ENCODE measurements at regions not wholly inside any gene's neighbourhood (a gene's known extent, or its start where the extent isn't known, plus 50 kb on each side); places are given as distances from the start of the nearest gene placed in this dataset.

- DNase-seq, result no peak
Observed at GRCh38 chr13:64087624-64088023, 2672.0 kb upstream of the PCDH20 start.

GRCh38 chr13:64083811-64084210 lies 2668.2 kb upstream of the PCDH20 start:
- DNase-seq, result no peak

DNA sequence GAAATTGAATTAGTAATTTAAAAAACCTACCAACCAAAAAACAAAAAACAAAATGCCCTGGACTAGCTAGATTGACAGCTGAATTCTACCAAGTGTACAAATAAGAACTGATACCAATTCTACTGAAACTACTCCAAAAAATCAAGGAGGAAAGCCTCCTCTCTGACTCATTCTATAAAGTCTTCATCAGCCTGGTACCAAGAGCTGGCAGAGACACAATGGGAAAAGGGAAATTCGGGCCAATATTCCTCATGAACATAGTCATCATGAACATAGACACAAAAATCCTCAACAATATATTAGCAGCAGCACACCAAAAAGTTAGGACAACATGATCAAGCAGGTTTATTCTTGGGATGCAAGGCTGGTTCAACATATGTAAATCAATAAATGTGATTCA lies 2667.7 kb upstream of the PCDH20 start:
- no peak for DNase-seq

- no peak for DNase-seq
Observed at GRCh38 chr13:64078480-64078936, 2662.9 kb upstream of the PCDH20 start.

DNA sequence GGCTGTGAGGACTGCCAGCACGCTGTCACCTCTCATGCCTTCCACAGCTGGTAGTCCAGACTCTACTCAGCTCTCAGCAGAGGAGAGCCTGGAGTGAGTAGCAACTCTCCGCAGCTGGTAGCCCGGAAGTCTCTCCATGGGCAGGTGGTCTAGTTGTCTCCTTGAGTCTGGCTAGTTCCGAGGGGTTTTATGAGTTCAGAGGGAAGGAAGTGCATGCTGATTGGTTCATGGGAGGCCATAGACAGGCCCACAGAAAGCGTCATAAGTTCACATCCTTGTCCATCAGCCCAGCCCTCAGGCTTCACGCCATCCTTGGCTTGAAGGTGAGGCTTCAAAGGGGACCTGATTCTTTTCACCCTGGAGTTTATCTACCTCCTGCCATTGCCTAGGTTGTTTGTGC lies 2662.4 kb upstream of the PCDH20 start:
- DNase-seq, result no peak

- DNase-seq, result peak; percentile 11
Observed at GRCh38 chr13:64077132-64077835, 2661.6 kb upstream of the PCDH20 start.

- no peak for DNase-seq
Observed at GRCh38 chr13:64075543-64076271, 2660.1 kb upstream of the PCDH20 start.

GRCh38 chr13:64074971-64075474 lies 2659.4 kb upstream of the PCDH20 start:
- DNase-seq, result no peak

- DNase-seq, result no peak
Observed at GRCh38 chr13:64073203-64073602, 2657.6 kb upstream of the PCDH20 start.

DNA sequence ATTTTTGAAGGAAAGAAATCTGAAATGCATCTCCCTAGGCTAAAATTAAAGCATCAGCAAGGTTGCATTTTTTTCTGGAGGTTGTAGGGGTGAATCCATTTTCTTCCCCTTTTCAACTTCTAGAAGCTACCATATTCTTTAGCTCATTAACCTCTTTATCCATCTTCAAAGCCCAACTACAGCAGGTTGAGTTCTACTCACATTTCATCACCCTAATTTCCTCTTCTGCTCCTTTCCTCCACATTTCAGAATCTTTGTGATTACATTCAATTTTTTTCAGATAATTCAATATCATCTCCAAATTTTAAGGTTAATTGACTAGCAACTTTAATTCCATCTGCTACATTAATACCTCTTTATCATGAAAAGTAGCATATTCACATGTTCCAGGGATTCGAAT lies 2655.7 kb upstream of the PCDH20 start:
- DNase-seq, result no peak

DNA sequence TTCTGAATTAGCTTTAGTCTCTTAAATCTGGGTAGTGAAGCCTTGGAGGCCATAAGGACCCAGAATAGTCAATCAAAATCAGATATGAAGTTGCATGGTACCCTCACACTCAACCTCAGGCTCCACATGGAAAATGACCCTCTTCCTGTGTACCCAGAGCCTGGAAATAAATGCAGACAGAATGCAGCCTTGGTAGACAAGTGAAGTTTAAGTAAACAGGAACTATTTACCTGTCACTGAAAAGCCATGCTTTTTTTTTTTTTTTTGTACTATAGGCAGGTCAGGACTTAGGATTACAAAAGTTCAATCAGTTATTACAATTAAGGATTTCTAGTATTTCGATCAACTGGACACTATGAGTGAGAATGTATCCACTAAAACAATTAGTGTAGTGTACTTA lies 2654.2 kb upstream of the PCDH20 start:
- DNase-seq, result no peak

DNA sequence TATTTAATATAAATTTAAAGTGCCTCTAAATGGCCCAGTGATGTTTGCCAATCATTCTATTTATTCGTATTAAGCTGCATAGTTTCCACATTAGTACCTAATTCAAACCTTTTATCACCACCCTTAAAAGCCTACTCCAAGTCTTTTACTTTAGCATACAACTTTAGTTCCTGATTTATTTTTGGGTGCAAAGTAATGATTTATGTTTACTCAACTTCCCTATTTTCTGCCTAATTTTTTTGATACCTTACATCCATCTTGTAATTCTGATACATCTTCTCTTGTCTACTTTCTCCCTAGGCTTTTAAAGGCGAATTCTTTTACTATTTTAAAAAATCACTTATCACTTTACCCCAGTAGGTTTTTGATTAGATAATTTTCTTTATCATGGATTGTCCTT lies 2651.1 kb upstream of the PCDH20 start:
- no peak for DNase-seq

DNA sequence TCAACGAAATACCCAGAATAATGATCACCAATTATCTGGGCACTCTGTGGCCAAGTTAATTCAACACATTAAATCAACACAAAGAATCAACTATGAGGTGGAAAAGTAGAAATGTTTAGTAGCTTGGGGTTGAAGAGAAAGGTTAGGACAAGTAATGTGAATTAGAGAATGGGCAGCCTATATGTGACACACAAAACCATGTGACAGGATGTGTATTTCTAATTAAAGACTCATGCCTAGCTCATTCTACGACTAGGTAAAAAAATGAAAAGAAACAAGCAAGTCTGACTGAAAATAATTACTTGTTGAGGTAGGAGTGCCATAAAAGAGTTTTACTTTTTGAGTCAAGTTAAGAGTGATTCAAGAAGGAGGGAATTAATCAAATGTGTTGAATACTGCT lies 2646.0 kb upstream of the PCDH20 start:
- no peak for DNase-seq

DNA sequence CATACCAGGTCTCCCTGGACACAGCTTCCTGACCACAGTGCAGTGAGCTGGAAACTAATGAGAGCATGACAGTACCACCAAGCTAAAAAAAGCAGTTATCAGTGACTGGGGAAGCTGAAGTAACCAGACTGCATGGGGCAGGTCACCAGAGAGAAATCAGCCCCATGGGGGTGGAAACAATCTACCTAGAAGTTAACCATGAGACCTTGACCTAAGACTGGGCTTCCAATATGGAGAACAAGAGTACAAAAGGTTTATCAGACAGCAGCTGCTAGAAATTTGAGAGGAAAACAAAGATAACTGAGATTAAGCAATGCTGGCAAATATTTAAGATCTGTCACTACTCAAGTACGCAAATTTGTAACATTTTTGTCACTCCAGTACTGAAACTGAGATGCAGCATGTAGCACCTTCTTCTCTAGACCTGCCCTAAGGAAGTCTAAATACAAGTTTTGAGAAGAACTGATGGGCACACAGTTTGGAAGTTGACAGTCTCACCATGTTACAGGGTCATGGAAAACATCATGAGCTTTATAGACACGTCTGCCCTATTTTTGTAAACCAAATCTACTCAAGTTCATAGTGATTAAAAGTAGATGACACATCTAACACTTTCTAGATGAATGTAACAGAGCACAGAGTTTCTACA lies 2641.8 kb upstream of the PCDH20 start:
- no peak for DNase-seq

GRCh38 chr13:64054321-64054720 lies 2638.7 kb upstream of the PCDH20 start:
- no peak for DNase-seq

GRCh38 chr13:64052521-64052920 lies 2636.9 kb upstream of the PCDH20 start:
- DNase-seq, result no peak

DNA sequence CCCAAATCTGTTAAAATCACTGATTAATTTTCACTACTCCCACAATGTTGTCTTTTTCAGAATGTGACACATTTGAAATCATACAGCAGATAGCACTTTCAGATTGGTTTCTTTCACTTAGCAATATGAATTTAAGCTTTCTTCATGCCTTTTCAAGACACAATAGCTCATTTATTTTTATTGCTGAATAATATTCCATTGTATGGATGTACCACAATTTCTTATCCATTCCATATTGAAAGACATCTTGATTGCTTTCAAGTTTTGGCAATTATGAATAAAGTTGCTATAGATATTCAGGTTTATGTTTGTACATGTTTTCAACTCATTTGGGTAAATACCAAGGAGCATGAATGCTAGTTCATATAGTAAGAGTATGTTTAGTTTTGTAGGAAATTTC lies 2635.6 kb upstream of the PCDH20 start:
- DNase-seq, result no peak

DNA sequence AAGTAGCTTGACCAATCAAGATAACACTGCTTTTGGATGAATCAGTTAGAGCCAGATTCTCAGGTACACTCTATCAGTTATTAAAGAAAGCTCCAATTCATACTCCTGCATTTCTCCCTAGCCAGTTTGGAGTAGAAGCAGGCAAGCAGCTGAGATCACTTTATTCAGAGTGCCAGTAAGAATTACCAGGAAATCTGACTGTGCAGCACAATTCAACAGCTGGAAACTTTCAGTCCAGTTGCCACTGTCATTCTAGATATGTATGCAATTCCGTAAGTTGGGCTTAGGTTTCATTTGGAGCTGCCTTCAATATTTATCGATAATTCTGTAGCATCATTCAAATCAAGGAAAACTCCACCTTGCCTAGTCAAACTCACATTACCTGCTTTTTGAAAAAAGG lies 2625.6 kb upstream of the PCDH20 start:
- no peak for DNase-seq

DNA sequence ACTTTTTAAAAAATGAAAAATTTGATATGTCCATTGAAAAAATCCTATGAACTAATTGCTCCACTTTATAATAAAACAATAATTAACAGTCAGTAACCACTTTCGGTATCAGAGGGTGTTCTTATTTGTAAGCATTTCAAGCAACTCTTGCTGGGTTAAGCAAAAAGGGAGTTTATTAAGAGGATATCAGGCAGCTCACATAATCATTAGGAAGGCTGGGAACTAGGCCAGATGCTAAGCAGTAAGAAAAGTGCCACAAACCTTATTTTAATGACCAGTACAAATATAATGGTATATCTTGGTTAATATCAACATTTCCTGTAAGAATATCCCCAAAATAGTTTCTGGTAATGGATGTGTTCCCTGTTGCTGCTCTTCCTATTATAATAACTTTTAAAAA lies 2618.3 kb upstream of the PCDH20 start:
- no peak for DNase-seq

DNA sequence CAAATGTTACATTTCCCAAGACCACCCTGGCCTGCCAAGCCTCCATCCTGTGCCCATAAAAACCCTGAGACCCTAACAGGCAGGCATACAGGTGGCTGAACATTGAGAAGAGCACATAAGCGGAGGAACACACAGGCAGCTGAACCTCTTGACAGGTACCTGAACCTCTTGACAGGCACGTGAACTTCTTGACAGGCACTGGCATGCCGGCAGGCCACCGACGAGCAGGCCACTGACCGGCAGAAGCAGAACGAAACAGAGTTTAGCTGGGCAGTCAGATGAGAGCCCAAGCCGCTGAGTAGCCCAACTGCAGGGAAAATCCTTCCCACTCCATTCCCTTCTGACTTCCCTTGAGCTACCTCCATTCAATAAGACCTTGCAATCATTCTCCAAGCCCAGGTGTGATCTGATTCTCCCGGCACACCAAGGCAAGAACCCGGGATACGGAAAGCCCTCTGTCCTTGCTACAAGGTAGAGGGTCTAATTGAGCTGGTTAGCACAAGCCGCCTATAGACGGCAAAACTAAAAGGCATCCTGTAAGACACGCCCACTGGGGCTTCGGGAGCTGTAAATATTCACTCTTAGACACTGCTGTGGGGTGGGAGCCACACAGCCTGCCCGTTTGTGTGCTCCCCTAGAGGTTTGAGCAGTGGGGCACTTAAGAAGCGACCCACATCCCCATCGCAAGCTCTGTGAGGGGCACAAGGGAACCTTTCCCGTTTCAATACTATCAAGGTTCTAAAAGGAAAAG lies 2613.9 kb upstream of the PCDH20 start:
- DNase-seq, result peak; percentile 2

DNA sequence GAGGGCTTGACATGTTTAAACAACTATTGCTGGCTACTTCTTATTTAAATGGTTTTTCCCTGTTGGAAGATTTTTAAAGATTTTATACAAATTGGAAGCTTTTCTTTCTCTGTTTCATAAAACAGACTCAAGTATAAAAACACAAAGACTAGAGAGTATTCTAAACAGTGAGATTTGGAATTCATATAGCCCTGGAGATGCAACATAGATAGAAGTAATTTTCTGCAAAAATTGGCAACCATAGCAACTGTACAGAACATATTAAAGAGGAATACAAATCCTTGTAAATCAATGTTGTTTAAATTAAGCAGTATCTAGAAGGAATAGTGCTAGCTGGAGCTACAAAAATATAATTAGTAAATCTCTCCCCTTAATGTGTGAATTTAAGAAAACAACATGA lies 2612.9 kb upstream of the PCDH20 start:
- DNase-seq, result no peak

- DNase-seq, result no peak
Observed at GRCh38 chr13:64020126-64020525, 2604.5 kb upstream of the PCDH20 start.

DNA sequence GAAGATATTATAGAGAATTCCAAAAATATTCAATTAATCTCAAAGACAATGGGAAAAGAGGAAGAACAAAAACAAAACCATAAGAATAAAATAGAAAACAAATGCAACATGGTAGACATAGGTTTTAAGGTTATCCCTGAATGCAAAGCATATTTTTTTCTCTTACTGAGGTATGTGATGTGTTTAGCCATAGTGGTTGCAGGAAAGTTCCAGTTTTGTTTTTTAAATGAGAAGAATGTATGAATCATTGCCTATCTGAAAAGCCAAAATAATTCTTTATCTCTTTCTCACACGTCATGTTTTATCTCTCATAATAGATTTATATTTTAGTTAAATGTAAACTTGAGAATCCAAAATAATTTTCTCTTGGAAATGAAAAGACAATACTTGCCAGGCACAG lies 2591.7 kb upstream of the PCDH20 start:
- no peak for DNase-seq

Data from activated gamma-delta T cell (primary cell).